Sigmoid colon (tissue), 4 donors: ENCODE measurements at regions not wholly inside any gene's neighbourhood (a gene's known extent, or its start where the extent isn't known, plus 50 kb on each side); places are given as distances from the start of the nearest gene placed in this dataset.

Source experiments
- CTCF ChIP-seq, 4 experiments: fragments of 450-650 bp in 3 of 4; fragments of 200-600 bp in 1 of 4; IDR thresholded peaks; one replicate each; pipeline ENCODE4 v1.5.1; 2016 to 2019; ENCODE audit warnings: antibody characterized with exemption in 4 of 4, mild to moderate bottlenecking in 3 of 4, moderate library complexity in 2 of 4
- EP300 ChIP-seq, 4 donors: sonication (generic); formaldehyde crosslinking; IDR thresholded peaks; one replicate each; pipeline ENCODE4 v1.6.1; 2017; ENCODE audit warnings: antibody characterized with exemption in 4 of 4
- POLR2A ChIP-seq, 2 donors: fragments of 450-650 bp; IDR thresholded peaks; one replicate each; pipeline ENCODE4 v1.6.1; 2016; ENCODE audit warnings: antibody characterized with exemption in 2 of 2, mild to moderate bottlenecking in 2 of 2, moderate library complexity in 2 of 2
- POLR2AphosphoS5 ChIP-seq, 4 donors: sonication (generic); formaldehyde crosslinking; IDR thresholded peaks; one replicate each; pipeline ENCODE4 v1.6.1; 2017; ENCODE audit warnings: antibody characterized with exemption in 4 of 4

- TF ChIP-seq POLR2AphosphoS5 (IDR thresholded peaks at IDR 0.05) (no peak), CTCF (IDR thresholded peaks at IDR 0.05) (no peak), POLR2A (IDR thresholded peaks at IDR 0.05) (no peak), EP300 (IDR thresholded peaks at IDR 0.05) (no peak)
Measured at GRCh38 chr7:26508917-26509316, 217.3 kb downstream of the SNX10 start.
